IPS-18a (cell line): ENCODE measurements at regions not wholly inside any gene's neighbourhood (a gene's known extent, or its start where the extent isn't known, plus 50 kb on each side); places are given as distances from the start of the nearest gene placed in this dataset.
"Not testable (repeated sequence)": the region's sequence is repeated elsewhere in the genome, so short reads cannot be mapped to it uniquely, and the experiment has no call there.

Source experiments
- H3K27ac ChIP-seq: one replicate; pipeline ENCODE4 v1.5.1; 2013; ENCODE audit warnings: low read length
- H3K27me3 ChIP-seq: one replicate; pipeline ENCODE4 v1.6.1; 2013; ENCODE audit warnings: mild to moderate bottlenecking, low read length; ENCODE audit not compliant: control insufficient read depth, insufficient read depth
- H3K36me3 ChIP-seq: one replicate; pipeline ENCODE4 v1.6.1; 2013; ENCODE audit warnings: low read depth, low read length; ENCODE audit not compliant: control insufficient read depth
- H3K4me1 ChIP-seq: one replicate; pipeline ENCODE4 v1.6.1; 2013; ENCODE audit warnings: low read depth, low read length; ENCODE audit not compliant: control insufficient read depth
- H3K4me3 ChIP-seq: one replicate; pipeline ENCODE4 v1.5.1; 2013; ENCODE audit warnings: low read length
- H3K9ac ChIP-seq: one replicate; pipeline ENCODE4 v1.6.1; 2013; ENCODE audit warnings: mild to moderate bottlenecking, low read length, moderate library complexity
- H3K9me3 ChIP-seq: one replicate; pipeline ENCODE4 v1.6.1; 2013; ENCODE audit warnings: low read depth, low read length; ENCODE audit not compliant: control insufficient read depth

DNA sequence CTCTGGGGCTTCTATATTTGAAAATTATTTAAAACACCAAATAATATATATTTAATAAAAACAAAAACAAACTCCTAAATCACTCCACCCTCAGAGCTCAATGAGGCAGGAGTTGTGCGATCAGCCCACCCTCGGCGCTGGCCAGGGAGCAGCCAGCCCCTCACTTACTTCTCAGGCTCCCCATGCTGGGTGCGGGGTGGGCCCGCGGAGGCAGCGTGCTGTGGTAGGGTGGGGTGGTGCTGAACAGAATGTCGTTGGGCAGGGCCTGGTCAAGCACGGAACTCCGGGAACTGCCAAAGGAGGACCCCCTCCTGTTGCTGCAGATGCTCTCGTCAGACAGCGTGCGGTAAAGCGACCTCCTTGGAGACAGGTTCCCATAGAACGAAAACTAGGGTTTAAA, 204.5 kb downstream of the SIPA1L2 start:
- Histone ChIP-seq H3K9ac (no peak overlapping the region), H3K4me1 (no peaks in the 10 kb centered on the region), H3K27ac (no peak overlapping the region), H3K36me3 (no peaks in the 10 kb centered on the region), H3K4me3 (no peak overlapping the region), H3K27me3 (no peaks in the 10 kb centered on the region), H3K9me3 (no peaks in the 10 kb centered on the region)

DNA sequence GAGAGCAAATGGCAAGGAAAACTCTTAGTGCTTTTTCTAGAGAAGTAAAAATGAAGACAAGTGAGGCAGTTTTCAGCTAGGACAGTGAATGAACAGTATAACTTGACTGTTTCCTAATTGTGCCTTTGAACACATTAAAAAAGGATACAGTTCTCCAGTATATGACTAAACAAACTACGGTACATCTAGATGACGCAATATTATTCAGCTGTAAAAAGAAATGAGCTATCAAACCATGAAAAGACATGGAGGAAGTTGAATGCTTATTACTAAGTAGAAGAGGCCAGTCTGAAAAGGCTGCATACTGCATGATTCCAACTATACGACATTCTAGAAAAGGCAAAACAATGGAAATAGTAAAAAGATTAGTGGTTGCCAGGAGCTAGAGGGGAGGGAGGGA, 206.3 kb downstream of the SIPA1L2 start:
- Histone ChIP-seq H3K9me3 (no peaks in the 10 kb centered on the region), H3K27ac (no peak overlapping the region), H3K27me3 (no peaks in the 10 kb centered on the region), H3K9ac (no peak overlapping the region), H3K36me3 (no peaks in the 10 kb centered on the region), H3K4me3 (no peak overlapping the region), H3K4me1 (no peaks in the 10 kb centered on the region)

DNA sequence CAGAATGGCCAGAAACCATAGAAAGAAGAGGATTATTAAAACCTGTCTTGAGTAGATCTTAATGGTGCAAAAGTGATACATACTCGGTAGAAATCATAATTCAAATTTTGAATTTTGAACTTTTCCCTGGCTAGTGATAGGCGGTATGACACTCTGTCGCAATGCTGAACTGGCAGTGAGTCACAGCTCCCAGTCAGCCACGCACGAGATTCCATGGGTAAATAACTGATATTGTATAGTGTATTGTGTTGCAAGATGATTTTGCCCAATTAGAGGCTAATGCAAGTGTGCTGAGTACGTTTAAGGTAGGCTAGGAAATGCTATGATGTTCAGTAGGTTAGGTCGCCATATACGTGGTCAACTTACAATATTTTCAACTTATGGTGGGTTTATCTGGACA, 207.0 kb downstream of the SIPA1L2 start:
- Histone ChIP-seq H3K4me1 (no peaks in the 10 kb centered on the region), H3K9ac (no peak overlapping the region), H3K36me3 (no peaks in the 10 kb centered on the region)

DNA sequence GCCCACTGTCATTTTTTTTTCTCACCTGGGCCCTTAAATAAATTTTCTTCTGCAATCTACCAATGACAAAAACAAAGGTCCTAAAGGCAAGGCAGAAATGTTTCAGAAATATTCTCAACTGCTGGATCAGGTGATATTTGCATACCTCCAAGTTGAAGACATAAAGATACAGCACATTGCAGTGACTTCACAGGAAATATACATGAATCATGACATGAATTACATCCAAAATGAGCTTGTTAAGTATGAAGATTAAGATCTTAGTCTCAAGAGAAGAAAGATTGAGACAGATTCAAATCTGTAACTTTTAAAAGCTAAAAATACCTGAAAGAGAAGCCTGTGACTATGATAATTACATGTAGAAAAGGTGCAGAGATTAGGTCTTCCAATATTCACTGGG, 207.8 kb downstream of the SIPA1L2 start:
- no peak overlapping the region for H3K4me3 ChIP-seq
- H3K4me1 ChIP-seq, result no peaks in the 10 kb centered on the region
- no peak overlapping the region for H3K9ac ChIP-seq
- H3K9me3 ChIP-seq, result no peaks in the 10 kb centered on the region
- H3K27ac ChIP-seq, result no peak overlapping the region
- no peaks in the 10 kb centered on the region for H3K36me3 ChIP-seq
- no peaks in the 10 kb centered on the region for H3K27me3 ChIP-seq

More for the DNA sequence above, 207.0 kb downstream of the SIPA1L2 start:
- no peaks in the 10 kb centered on the region for H3K27me3 ChIP-seq
- no peak overlapping the region for H3K4me3 ChIP-seq
- no peak overlapping the region for H3K27ac ChIP-seq
- no peaks in the 10 kb centered on the region for H3K9me3 ChIP-seq

DNA sequence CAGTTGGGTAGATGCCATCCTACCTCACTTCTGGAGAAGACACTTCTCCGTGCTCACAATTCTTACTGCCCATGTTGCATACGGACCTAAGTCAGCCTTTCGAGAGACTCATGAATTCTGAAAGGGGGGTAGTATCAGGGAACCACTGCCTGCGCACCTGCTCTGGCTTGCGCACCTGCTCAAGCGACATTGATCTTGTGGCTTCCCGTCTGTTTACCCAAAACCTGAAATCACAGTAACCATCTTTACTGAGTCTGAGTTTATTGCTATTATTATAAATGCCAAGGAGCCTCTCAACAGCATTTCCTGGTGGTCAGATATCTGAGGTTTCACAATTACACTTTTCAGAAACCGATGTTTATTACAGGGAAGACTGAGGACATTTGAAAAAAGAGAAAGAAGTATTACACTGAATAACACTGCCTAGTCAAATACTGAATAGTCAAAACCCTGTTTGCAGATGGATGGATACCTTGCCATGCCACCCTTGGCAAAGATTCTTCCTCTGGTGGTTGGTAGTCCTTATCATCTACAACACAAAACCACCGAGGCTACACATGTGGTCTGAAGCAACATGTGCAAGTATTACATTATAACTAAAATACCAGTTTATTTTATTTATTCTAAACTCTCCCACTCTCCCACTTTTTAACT, 208.7 kb downstream of the SIPA1L2 start:
- H3K27me3 ChIP-seq, result no peaks in the 10 kb centered on the region
- no peak overlapping the region for H3K4me3 ChIP-seq
- no peaks in the 10 kb centered on the region for H3K4me1 ChIP-seq
- no peak overlapping the region for H3K27ac ChIP-seq
- no peak overlapping the region for H3K9ac ChIP-seq
- no peaks in the 10 kb centered on the region for H3K9me3 ChIP-seq
- no peaks in the 10 kb centered on the region for H3K36me3 ChIP-seq

DNA sequence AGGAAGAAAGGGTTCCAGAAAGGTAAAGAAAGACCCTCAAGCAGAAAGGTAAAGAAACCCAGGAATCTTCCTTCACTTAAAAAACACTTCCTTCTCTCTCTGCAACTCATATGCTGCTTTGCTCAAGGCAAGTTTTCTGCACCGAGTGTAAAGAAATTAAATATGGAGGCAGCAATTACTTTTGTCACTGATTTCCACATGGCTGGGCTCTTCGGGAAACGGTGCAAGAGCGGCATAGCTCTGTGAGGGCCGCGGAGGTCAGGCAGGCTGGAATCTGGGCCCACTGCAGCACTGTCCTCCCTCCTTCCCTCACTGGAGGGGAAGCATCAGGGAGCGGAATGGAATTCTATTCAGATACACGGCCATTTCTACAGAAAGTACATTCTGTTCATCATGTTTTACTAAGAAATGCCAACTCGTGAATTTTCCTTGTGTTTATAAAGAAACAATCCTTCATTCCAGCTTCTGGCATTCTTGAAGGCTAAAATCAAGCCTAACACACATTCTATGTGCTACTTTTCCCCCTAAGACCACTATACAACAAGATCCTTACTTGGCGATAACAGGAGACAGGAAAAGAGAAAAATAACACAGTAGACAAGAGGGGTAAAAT, 212.2 kb downstream of the SIPA1L2 start:
- H3K9me3 ChIP-seq, result no peaks in the 10 kb centered on the region
- H3K27ac ChIP-seq, result no peak overlapping the region
- no peaks in the 10 kb centered on the region for H3K27me3 ChIP-seq
- no peaks in the 10 kb centered on the region for H3K36me3 ChIP-seq
- no peak overlapping the region for H3K9ac ChIP-seq
- no peak overlapping the region for H3K4me3 ChIP-seq
- no peaks in the 10 kb centered on the region for H3K4me1 ChIP-seq

DNA sequence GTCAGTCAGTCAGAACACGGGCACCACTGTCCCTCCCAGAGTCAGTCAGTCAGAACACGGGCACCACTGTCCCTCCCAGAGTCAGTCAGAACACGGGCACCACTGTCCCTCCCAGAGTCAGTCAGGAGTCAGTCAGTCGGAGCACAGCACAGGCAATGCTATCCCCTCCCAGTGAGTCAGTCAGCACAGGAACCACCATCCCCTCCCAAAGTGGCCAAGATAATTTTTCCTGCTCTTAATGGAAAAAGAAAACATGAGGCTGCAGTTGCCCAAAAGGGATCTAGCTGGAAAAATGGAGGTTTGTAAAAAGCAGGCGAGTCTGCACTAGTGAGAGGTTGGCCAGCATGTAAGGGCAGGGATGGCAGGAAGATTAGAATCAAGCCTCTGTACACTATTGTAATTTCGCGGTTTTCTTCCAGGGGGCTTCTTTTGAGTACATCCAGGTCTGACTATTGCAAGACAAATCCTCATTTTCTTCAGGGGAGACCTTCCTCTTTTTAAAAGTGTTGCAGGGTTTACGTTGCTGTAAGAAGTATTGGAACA, 213.8 kb downstream of the SIPA1L2 start:
- H3K27ac ChIP-seq, result no peak overlapping the region
- H3K4me1 ChIP-seq, result no peaks in the 10 kb centered on the region
- no peak overlapping the region for H3K4me3 ChIP-seq
- no peaks in the 10 kb centered on the region for H3K27me3 ChIP-seq
- no peak overlapping the region for H3K9ac ChIP-seq
- H3K36me3 ChIP-seq, result no peaks in the 10 kb centered on the region
- H3K9me3 ChIP-seq, result no peaks in the 10 kb centered on the region

DNA sequence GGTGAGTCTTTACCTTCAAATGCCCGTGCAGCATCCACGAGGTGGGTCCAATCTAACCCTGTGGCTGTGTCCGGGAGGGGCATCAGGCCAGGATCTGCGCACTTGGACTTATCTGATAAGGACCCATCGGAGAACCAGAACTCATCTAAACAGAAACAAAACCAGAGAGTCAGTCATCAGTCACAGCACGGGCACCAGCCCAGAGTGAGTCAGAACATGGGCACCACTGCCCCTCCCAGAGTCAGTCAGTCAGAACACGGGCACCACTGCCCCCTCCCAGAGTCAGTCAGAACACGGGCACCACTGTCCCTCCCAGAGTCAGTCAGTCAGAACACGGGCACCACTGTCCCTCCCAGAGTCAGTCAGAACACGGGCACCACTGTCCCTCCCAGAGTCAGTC, 214.5 kb downstream of the SIPA1L2 start:
- not testable (repeated sequence) for H3K9ac ChIP-seq, H3K9me3 ChIP-seq, H3K4me3 ChIP-seq, H3K4me1 ChIP-seq, H3K27ac ChIP-seq, H3K27me3 ChIP-seq, H3K36me3 ChIP-seq

DNA sequence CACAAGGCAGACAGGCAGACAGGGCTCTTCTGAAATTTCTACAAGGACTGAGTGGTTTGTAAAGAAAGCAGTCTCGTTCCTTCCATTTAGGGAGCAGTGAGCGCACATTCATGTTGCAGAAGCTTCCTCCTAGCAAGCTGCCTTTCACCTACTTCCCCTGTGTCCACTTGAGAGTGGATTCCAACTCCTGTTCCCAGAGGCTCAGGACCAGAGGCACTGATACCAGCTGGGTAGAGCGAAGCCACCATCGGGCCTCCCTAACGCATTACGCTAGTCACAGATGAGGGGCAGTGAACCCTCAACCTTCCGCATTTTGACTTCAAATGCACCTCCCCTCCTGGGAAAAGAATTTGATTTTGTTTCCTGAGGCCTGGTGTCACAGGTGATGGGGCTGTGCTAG, 215.8 kb downstream of the SIPA1L2 start:
- H3K9ac ChIP-seq, result no peak overlapping the region
- no peaks in the 10 kb centered on the region for H3K27me3 ChIP-seq
- H3K36me3 ChIP-seq, result no peaks in the 10 kb centered on the region
- no peak overlapping the region for H3K27ac ChIP-seq
- no peaks in the 10 kb centered on the region for H3K9me3 ChIP-seq
- H3K4me3 ChIP-seq, result no peak overlapping the region
- H3K4me1 ChIP-seq, result no peaks in the 10 kb centered on the region

DNA sequence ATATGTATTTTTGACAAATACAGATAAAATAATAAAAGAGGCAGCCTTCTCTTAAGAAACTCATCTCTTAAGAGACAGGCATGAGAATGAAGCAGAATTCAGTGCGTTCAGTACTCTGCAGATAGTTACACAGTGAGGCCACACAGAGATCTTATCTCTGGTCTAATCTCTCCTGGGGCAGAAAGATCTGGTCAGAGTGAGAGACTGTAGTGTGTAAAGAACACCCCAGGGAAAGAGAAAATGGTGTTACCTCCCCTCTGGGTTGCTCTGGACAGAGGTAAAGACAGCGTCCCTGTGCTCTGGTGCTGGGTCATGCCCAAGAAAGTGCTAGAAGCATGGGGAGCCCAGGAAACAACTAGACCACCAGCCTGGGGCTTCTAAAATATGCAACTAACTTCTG, 216.3 kb downstream of the SIPA1L2 start:
- no peaks in the 10 kb centered on the region for H3K4me1 ChIP-seq
- no peaks in the 10 kb centered on the region for H3K36me3 ChIP-seq
- H3K27me3 ChIP-seq, result no peaks in the 10 kb centered on the region
- H3K27ac ChIP-seq, result no peak overlapping the region
- no peak overlapping the region for H3K4me3 ChIP-seq
- H3K9ac ChIP-seq, result no peak overlapping the region
- H3K9me3 ChIP-seq, result no peaks in the 10 kb centered on the region

DNA sequence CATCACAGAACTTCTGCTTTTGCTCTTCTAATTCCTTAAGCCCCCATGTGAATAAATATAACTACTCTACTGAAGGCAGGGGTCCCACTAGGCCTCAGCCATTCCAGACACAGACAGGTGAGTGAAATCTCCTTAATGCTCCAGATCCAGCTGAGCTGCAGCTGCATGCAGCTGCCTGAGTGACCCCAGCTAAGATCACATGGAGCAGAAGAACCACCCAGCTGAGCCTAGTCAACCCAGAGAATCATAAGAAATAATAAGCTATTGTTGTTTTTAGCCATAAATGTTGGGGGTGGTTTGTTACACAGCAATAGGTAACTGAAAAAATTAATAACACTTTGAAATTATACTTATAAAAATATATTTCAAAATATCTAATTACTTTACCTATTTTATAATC, 220.3 kb downstream of the SIPA1L2 start:
- Histone ChIP-seq H3K27ac (no peak overlapping the region), H3K36me3 (no peaks in the 10 kb centered on the region), H3K4me1 (no peaks in the 10 kb centered on the region), H3K27me3 (no peaks in the 10 kb centered on the region), H3K9me3 (no peaks in the 10 kb centered on the region), H3K9ac (no peak overlapping the region), H3K4me3 (no peak overlapping the region)

DNA sequence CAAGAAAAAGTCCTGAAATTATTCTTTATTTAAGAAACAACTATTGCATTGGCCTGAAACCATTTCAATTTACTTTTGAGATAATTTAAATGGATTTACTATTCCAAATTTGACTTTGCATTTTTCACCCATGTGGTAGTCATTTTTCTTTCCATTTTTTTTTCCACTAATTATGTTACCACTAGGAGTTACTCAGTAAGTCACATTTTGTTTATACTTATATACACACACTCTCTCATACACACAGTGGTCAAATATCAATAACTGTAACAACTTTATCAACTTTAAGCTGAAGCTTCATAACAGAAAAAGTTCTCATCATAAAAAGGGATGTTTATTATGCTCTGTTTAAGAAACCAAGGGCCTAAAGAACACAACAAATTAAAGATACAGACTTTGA, 222.8 kb downstream of the SIPA1L2 start:
- Histone ChIP-seq H3K4me1 (no peaks in the 10 kb centered on the region), H3K27me3 (no peaks in the 10 kb centered on the region), H3K4me3 (no peak overlapping the region), H3K9me3 (no peaks in the 10 kb centered on the region), H3K36me3 (no peaks in the 10 kb centered on the region), H3K27ac (no peak overlapping the region), H3K9ac (no peak overlapping the region)
